Osteocyte (in vitro differentiated cells): ENCODE measurements at regions not wholly inside any gene's neighbourhood (a gene's known extent, or its start where the extent isn't known, plus 50 kb on each side); places are given as distances from the start of the nearest gene placed in this dataset.

Experiments used
- DNase-seq: peaks from one replicate; pipeline ENCODE4 v3.0.0; 2021; ENCODE audit warnings: mixed read lengths; ENCODE audit not compliant: unreplicated experiment; ENCODE audit errors: extremely low spot score
- H3K27ac Mint-ChIP-seq: one replicate; pipeline ENCODE4 v1.8.0; 2021; ENCODE audit warnings: mild to moderate bottlenecking, mixed read lengths; ENCODE audit not compliant: unreplicated experiment
- H3K27me3 Mint-ChIP-seq: one replicate; pipeline ENCODE4 v1.8.0; 2021; ENCODE audit warnings: mixed read lengths; ENCODE audit not compliant: unreplicated experiment
- H3K36me3 Mint-ChIP-seq: one replicate; pipeline ENCODE4 v1.8.0; 2021; ENCODE audit warnings: mixed read lengths; ENCODE audit not compliant: unreplicated experiment
- H3K4me1 Mint-ChIP-seq: one replicate; pipeline ENCODE4 v1.8.0; 2021; ENCODE audit warnings: mixed read lengths; ENCODE audit not compliant: unreplicated experiment
- H3K4me3 Mint-ChIP-seq: one replicate; pipeline ENCODE4 v1.8.0; 2021; ENCODE audit warnings: mild to moderate bottlenecking, moderate library complexity, mixed read lengths; ENCODE audit not compliant: unreplicated experiment
- H3K9me3 Mint-ChIP-seq: one replicate; pipeline ENCODE4 v1.8.0; 2021; ENCODE audit warnings: mixed read lengths; ENCODE audit not compliant: unreplicated experiment
- TF ChIP-seq, protein P1 (sequence below): fragments of 200-600 bp; sonication (generic); IDR thresholded peaks from 2 replicates; pipeline ENCODE4 v1.5.0; 2021; ENCODE audit warnings: antibody characterized with exemption, mild to moderate bottlenecking, moderate library complexity

DNA sequence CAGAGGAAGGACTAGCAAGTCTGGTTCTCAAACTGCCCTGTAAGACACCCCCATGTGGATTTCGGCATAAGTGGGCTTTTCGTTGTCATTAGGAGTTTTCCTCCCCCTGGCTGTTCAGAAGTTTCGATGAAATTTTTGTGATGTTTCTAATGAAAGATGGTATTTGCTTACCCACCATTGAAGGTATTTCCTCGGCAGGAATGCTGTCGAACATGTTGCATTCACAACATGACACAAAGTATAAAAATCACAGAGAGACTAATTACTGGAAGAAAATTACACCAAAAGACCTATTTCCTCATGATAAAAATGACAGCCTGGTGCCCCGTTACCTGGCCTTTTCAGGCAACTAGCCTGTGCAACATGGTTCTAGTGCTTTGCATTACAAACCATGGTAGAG lies 144.9 kb downstream of the TXNL1 start:
- Mint-ChIP-seq H3K36me3 (no peaks in the 10 kb centered on the region), H3K4me3 (no peak overlapping the region), H3K27ac (no peak overlapping the region), H3K4me1 (no peaks in the 10 kb centered on the region), H3K27me3 (peaks cover 19% of the 10 kb centered on the region), H3K9me3 (peaks cover 18% of the 10 kb centered on the region)
- no peak for DNase-seq
- TF ChIP-seq, protein P1, sequence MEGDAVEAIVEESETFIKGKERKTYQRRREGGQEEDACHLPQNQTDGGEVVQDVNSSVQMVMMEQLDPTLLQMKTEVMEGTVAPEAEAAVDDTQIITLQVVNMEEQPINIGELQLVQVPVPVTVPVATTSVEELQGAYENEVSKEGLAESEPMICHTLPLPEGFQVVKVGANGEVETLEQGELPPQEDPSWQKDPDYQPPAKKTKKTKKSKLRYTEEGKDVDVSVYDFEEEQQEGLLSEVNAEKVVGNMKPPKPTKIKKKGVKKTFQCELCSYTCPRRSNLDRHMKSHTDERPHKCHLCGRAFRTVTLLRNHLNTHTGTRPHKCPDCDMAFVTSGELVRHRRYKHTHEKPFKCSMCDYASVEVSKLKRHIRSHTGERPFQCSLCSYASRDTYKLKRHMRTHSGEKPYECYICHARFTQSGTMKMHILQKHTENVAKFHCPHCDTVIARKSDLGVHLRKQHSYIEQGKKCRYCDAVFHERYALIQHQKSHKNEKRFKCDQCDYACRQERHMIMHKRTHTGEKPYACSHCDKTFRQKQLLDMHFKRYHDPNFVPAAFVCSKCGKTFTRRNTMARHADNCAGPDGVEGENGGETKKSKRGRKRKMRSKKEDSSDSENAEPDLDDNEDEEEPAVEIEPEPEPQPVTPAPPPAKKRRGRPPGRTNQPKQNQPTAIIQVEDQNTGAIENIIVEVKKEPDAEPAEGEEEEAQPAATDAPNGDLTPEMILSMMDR: no peak

GRCh38 chr18:56492136-56492535 lies 146.3 kb downstream of the TXNL1 start:
- Mint-ChIP-seq H3K4me3 (no peak overlapping the region), H3K4me1 (no peaks in the 10 kb centered on the region), H3K36me3 (no peaks in the 10 kb centered on the region), H3K9me3 (peaks cover 13% of the 10 kb centered on the region), H3K27ac (no peak overlapping the region), H3K27me3 (peaks cover 16% of the 10 kb centered on the region)
- no peak for DNase-seq
- TF ChIP-seq, protein P1: no peak

DNA sequence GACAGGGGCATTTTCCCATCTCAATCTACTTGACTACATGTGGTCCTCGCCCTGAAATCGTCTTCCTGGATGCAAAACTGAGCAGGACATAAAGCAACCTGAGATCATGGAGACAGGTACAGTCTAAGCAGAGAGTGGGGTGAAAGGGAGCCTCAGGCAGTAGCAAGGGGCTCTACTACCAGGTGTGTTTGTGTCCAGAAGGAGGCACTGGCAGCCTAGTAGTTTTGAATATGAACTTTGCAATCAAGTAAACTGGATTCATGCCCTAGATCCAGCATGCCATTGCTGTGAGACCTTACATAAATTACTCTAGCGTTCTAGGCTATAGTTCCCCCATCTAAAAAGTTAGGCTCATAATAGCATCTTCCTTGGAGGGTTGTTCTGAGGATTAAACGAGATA lies 147.4 kb downstream of the TXNL1 start:
- DNase-seq: no peak
- H3K27ac Mint-ChIP-seq: no peak overlapping the region
- TF ChIP-seq, protein P1: no peak
- H3K4me1 Mint-ChIP-seq: no peaks in the 10 kb centered on the region
- no peaks in the 10 kb centered on the region for H3K36me3 Mint-ChIP-seq
- peaks cover 13% of the 10 kb centered on the region for H3K27me3 Mint-ChIP-seq
- H3K4me3 Mint-ChIP-seq: no peak overlapping the region
- H3K9me3 Mint-ChIP-seq: peaks cover 3% of the 10 kb centered on the region

- no peaks in the 10 kb centered on the region for H3K36me3 Mint-ChIP-seq
- no peaks in the 10 kb centered on the region for H3K4me1 Mint-ChIP-seq
- H3K27me3 Mint-ChIP-seq: peaks cover 13% of the 10 kb centered on the region
- no peak overlapping the region for H3K27ac Mint-ChIP-seq
- no peak overlapping the region for H3K4me3 Mint-ChIP-seq
- no peaks in the 10 kb centered on the region for H3K9me3 Mint-ChIP-seq
- TF ChIP-seq, protein P1: no peak
- no peak for DNase-seq
These were observed 148.5 kb downstream of the TXNL1 start for GRCh38 chr18:56489893-56490292.

DNA sequence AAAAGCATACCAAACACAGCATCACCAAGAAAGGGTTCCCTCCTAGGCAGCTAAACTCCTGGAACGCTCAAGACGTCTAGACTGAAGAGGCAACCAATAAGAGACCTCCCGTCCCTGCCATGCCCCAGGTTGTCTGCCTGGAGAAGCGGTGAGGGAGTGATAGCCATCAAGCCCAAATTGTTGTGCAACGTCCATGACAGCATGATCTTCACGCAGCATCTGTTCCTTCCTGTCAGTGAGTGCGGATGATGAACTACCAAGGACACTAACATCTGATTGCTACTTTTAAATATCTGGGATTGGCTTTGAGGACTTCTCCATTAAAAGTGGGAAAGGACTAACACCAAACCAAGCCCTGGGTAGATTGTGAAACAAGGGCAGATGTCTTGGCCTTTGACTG lies 149.7 kb downstream of the TXNL1 start:
- no peaks in the 10 kb centered on the region for H3K36me3 Mint-ChIP-seq
- H3K4me1 Mint-ChIP-seq: no peaks in the 10 kb centered on the region
- DNase-seq: no peak
- no peak overlapping the region for H3K27ac Mint-ChIP-seq
- TF ChIP-seq, protein P1: no peak
- H3K27me3 Mint-ChIP-seq: peaks cover 17% of the 10 kb centered on the region
- no peak overlapping the region for H3K4me3 Mint-ChIP-seq
- no peaks in the 10 kb centered on the region for H3K9me3 Mint-ChIP-seq
